ENCODE measurements at regions not wholly inside any gene's neighbourhood (a gene's known extent, or its start where the extent isn't known, plus 50 kb on each side); places are given as distances from the start of the nearest gene placed in this dataset.

GRCh38 chr4:19711871-19712270 is 539.8 kb upstream of the SLIT2 start:
- Mint-ChIP-seq H3K9me3 (no peaks in the 10 kb centered on the region), H3K36me3 (no peaks in the 10 kb centered on the region), H3K27me3 (ENCODE audit: low read depth in 3 of 3) (no peaks in the 10 kb centered on the region), H3K4me1 (no peaks in the 10 kb centered on the region), H3K4me3 (no peak overlapping the region), H3K27ac (no peak overlapping the region)
- intact Hi-C loops (cut with micrococcal nuclease) = no loop called here
- H3K4me2 ChIP-seq (replicated peaks; ENCODE audit: extremely low read depth, low read length, poor library complexity, severe bottlenecking) = no peak overlapping the region
- TF ChIP-seq CTCF (IDR thresholded peaks at IDR 0.05) = no peak
- H3K79me2 ChIP-seq (ENCODE audit: insufficient read depth, low read length) = no peaks in the 10 kb centered on the region
- no peaks in the 10 kb centered on the region for H4K20me1 ChIP-seq (ENCODE audit: insufficient read depth, low read length)
- H3K36me3 ChIP-seq (replicated peaks in 1 of 2; ENCODE audit: control insufficient read depth in 1 of 2, insufficient read depth in 2 of 2, low read length in 2 of 2) = no peaks in the 10 kb centered on the region
- no CpG with 5 or more reads among the region's 3 CpGs for WGBS (ENCODE audit: insufficient coverage)
- DNase-seq = no peak
- no peaks in the 10 kb centered on the region for H3K4me1 ChIP-seq (ENCODE audit: control insufficient read depth in 1 of 2, insufficient read depth in 2 of 2, low read length in 2 of 2)
- H3K4me3 ChIP-seq (replicated peaks in 1 of 3; ENCODE audit: low read depth in 2 of 3, low read length in 3 of 3) = no peak overlapping the region
- H3K9ac ChIP-seq (ENCODE audit: insufficient read depth, low read length, poor library complexity, severe bottlenecking) = no peak overlapping the region
- H2AFZ ChIP-seq (ENCODE audit: insufficient read depth, low read depth, low read length, poor library complexity, severe bottlenecking) = no peak overlapping the region
- no peak overlapping the region for H3K27ac ChIP-seq (ENCODE audit: low read depth in 1 of 2, low read length in 2 of 2)
- H3K9me3 ChIP-seq (replicated peaks in 1 of 2; ENCODE audit: control insufficient read depth in 1 of 2, insufficient read depth in 1 of 2, low read length in 2 of 2) = no peaks in the 10 kb centered on the region
- no peaks in the 10 kb centered on the region for H3K27me3 ChIP-seq (ENCODE audit: control insufficient read depth in 2 of 2, insufficient read depth in 2 of 2, low read length in 2 of 2)

- no peaks in the 10 kb centered on the region for H3K36me3 Mint-ChIP-seq
- Histone ChIP-seq H3K4me2 (replicated peaks; ENCODE audit: extremely low read depth, low read length, poor library complexity, severe bottlenecking) (no peak overlapping the region), H3K4me3 (replicated peaks in 1 of 3; ENCODE audit: low read depth in 2 of 3, low read length in 3 of 3) (no peak overlapping the region), H3K79me2 (ENCODE audit: insufficient read depth, low read length) (no peaks in the 10 kb centered on the region), H2AFZ (ENCODE audit: insufficient read depth, low read depth, low read length, poor library complexity, severe bottlenecking) (no peak overlapping the region), H3K9me3 (replicated peaks in 1 of 2; ENCODE audit: control insufficient read depth in 1 of 2, insufficient read depth in 1 of 2, low read length in 2 of 2) (no peaks in the 10 kb centered on the region), H3K9ac (ENCODE audit: insufficient read depth, low read length, poor library complexity, severe bottlenecking) (no peak overlapping the region), H3K27ac (ENCODE audit: low read depth in 1 of 2, low read length in 2 of 2) (no peak overlapping the region), H3K27me3 (ENCODE audit: control insufficient read depth in 2 of 2, insufficient read depth in 2 of 2, low read length in 2 of 2) (no peaks in the 10 kb centered on the region), H3K36me3 (replicated peaks in 1 of 2; ENCODE audit: control insufficient read depth in 1 of 2, insufficient read depth in 2 of 2, low read length in 2 of 2) (no peaks in the 10 kb centered on the region), H3K4me1 (ENCODE audit: control insufficient read depth in 1 of 2, insufficient read depth in 2 of 2, low read length in 2 of 2) (no peaks in the 10 kb centered on the region), H4K20me1 (ENCODE audit: insufficient read depth, low read length) (no peaks in the 10 kb centered on the region)
- peaks cover 0 to 2% (median 0%) of the 10 kb centered on the region in 7 donors for H3K9me3 Mint-ChIP-seq
- no peaks in the 10 kb centered on the region for H3K4me1 Mint-ChIP-seq
- intact Hi-C loops (cut with micrococcal nuclease) = no loop called here
- no peak overlapping the region for H3K27ac Mint-ChIP-seq
- no peak overlapping the region for H3K4me3 Mint-ChIP-seq
- no CpG with 5 or more reads among the region's 1 CpG for WGBS (ENCODE audit: insufficient coverage)
- H3K27me3 Mint-ChIP-seq (ENCODE audit: low read depth in 3 of 3) = peaks cover 0 to 2% (median 0%) of the 10 kb centered on the region in 3 donors
- DNase-seq = no peak
- no peak for TF ChIP-seq CTCF (IDR thresholded peaks at IDR 0.05)
Measured at GRCh38 chr4:19707876-19708275, 543.8 kb upstream of the SLIT2 start.
